Activated gamma-delta T cell (primary cell): ENCODE measurements at regions not wholly inside any gene's neighbourhood (a gene's known extent, or its start where the extent isn't known, plus 50 kb on each side); places are given as distances from the start of the nearest gene placed in this dataset.

Experiments used
- DNase-seq: peaks from one replicate; lab custom pipeline; 2025; lab: John Stamatoyannopoulos, UW

DNA sequence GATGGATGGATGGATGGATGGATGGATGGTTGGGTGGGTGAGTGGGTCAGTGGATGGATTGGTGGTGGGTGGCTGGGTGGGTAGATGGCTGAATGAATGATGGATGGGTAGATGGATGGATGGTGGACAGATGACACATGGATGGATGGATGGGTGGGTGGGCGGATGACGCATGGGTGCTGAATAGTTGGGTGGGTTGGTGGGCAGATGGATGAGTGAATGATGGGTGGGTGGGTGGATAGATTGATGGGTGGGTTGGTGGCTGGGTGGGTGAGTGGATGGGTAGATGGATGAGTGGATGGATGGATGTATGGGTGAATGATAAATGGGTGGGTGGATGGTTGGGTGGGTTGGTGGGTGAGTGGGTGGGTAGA is 69.9 kb upstream of the NKX1-1 start:
- no peak for DNase-seq

DNA sequence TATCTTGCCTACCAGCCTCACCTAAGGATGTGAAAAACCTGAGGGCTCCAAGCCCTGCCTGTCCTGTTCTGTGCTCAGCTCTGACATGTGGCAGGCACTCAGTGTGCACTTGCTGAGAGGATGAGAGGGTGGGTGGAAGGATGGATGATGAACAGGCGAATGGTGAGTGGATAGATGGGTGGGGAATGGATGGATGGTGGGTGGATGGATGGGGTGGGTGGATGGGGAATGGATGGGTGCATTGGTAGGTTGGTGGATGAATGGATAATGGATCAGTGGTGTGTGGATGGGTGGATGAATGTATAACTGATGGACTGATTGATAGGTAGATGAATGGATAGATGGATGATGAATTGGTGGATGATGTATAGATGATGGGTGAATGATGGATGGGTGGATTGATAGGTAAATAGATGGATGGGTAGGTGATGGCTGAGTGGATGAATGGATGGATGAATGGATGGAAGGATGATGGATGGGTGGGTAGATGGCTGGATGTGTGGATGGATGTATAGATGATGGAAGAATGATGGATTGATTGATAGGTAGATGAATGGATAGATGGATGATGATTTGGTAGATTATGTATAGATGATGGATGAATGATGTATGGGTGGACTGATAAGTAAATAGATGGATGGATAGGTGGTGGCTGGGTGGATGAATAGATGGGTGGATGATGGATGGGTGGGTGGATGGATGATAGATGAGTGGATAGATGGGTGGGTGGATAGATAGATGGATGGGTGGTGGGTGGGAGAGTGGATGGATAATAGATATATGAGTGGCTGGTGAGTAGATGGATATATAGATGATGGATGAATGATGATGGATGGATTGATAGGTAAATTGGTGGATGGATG is 69.3 kb upstream of the NKX1-1 start:
- no peak for DNase-seq

DNA sequence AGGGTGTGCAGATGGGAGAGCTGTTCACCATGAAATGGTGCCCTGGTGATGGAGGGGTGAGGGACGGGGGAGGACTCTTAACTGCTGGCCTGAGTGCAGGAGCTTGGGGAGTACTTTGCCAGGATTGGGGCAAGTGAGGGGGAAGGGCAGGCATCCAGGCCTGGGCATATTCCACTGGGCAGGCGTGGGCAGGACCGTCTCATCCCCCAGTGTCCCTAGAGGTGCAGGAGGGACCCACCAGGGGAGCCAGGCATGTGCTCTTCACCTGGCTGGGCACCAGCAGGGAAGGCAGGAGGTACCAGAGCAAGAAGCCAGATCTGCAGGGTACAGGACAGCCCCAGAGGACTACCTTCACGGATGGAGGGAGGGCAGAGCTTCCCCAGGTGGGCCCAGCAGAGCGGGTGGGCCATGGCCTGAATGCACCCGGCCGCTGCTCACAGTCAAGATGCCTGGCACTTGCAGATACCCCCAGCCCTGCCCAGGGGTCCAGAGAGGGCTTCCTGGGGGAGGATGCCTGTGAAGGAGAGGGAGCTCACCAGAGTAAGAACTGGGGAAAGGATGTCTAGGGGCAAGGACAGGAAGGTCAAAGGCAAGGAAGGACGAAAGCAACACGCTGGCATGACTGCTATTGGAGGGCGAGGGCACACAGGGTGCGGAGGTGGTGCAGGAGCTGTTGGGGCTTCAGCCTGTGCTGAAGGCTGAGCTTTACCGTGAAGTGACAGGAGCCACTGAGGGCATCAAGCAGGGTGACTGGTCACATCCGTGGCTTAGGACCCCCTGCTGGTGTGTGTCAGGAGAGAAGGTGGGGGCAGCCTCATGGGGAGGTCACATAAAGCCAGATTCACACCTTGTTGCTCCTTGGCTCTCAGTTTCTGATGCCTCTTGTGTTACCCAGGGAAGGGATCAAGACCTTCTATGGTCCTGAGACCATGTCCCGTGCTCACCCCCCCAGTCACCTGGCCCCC is 68.2 kb upstream of the NKX1-1 start:
- no peak for DNase-seq

DNA sequence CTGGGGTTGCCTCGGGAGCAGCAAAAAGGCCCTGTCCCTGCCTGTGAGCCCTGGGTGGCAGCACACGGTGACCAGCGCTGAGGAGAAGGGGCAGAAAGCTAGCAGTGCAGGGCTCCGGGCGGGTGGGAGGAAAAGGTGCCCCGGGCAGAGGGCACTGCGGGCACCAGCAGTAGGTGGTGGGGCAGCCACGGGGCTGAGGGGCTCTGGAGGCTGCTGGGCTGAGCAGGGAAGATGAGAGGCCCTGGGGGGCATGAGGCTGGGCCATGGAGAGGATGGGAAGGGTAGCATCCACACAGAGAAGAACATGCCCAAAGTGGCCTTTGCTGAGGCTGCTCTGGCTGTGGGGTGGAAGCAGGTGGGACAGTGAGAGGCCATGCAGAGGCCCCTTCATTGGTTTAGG is 67.5 kb upstream of the NKX1-1 start:
- DNase-seq, result no peak

DNA sequence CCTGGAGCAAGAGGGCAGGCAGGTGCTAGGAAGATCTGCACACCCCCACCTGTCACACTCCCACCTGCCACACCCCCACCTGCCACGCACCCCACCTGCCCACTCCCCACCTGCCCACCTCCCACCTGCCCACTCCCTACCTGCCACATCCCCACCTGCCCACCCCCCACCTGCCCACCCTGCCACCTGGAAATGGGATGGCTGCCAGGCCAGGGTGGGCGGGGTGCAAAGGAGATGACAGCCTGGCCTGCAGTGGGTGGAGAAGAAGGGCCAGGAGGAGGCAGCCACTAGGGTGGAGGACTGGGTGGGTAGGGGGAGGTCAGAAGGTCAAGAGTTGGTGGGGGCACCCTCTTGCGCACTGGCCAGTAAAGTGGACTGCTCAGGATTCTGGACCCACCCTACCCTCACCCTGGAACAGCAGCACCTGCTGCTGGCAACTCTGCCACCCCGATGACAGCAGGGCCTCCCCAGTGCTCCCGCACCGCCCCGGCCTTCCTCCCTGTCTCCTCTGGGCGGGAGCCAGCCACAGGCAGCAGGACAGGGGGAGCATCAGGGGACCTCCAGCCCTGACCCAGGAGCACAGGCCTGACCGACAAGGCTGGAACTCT is 66.8 kb upstream of the NKX1-1 start:
- no peak for DNase-seq

DNA sequence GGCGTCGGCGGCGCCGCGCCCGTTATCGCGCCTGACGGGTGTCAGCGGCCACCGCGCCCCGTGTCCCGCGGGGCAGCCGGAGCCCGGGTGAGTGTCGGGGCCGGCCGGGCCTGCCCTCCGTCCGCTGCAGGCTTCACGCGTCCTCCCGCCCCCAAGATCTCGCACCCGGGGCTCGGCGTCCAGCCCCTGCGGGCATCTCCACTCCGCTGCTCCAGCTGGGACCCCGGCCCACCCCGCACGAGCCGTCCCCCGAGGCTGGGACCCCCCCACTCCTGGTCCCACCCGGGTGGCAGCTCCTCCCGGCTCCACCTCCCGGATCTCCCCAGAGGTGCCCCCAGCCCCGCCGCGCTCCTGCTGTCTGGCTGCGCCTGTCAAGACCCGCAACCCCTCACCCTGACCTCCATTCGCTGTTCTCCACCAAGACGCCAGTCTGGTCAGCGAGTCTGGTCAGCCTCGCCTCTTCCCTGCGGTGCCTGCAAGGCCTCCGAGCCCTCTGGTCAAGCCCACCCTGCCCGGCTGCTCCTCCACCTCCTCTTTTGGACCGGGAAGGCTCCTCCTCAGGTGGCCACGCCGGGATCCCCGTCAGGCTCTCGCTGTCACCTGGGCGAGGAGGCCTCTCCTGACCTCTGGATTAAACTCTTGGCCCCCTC is 66.0 kb upstream of the NKX1-1 start:
- no peak for DNase-seq

DNA sequence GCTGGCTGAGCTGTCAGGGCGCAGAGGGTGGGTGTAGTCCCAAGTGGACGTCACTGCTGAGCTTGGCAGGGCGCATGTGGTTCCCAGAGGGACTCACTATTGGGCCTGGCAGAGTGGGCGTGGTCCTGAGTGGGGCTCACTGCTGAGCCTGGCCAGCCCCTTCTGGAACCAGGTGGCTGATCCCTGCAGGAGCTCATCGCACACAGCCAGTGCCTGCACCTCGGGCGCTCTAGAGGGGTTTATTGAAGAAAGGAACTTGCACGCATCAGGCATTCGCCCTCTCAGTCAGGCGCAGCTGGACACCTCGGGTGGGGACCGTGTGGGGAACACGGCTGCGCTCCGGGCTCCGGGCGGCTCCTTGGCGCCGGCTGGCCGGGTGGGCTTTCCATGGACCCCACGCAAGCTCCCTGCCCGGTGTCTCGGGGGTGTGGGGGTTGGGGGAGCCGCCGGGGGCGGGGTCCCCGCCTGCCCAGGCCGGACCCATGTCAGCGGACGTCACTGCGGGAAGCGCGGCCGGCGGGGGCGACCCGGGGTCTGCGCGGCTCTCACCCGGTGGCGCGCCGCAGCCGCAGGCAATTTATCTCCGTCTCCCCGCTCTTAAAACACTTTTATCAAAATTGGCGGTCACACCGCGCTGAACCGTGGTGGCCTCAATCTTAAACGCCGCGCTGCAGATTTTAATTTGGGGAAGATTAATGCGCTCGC is 65.4 kb upstream of the NKX1-1 start:
- no peak for DNase-seq

DNA sequence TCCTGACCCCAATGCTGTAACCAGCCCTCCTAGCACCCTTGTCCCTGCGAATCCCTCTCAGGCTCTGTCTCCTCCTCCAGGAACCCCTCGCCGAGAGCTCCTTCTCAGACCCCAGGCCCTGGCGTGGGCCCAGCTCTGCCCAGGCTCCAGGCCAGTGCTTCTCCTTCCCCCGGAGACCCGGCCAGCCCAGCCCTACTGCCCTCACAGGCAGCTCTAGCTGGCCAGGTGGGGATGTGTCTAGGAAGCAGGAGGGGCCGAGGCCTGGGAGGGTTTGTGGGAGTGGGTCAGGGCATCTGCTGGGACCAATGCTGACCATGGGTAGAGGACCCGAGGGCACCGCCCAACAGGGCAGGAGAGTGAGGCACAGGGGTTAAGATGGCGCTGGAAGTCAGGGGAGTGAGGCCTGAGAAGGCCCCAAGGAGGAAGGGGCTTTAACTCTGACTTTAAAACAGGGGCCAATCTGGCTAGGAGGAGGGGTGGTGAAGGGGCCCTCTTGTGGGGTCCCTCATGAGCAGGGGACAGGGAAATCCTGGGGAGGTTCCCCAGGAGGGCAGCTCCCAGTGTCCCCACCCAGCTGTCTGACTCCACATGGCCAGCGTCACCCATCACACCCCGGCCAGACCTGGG is 64.7 kb upstream of the NKX1-1 start:
- no peak for DNase-seq

DNA sequence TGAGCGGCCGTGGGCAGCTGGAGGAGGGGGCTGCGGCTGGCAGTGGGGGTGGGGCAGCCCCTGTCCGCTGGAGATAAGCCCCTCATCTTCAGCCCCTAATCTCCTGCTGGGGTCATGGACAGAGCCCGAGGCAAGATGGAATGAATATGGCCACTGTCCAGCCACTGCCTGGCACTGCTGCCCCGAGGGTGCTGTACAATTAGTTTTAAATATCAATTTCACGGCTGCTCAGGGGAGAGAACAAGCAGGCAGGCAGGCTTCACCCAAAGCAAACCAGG is 64.1 kb upstream of the NKX1-1 start:
- no peak for DNase-seq

DNA sequence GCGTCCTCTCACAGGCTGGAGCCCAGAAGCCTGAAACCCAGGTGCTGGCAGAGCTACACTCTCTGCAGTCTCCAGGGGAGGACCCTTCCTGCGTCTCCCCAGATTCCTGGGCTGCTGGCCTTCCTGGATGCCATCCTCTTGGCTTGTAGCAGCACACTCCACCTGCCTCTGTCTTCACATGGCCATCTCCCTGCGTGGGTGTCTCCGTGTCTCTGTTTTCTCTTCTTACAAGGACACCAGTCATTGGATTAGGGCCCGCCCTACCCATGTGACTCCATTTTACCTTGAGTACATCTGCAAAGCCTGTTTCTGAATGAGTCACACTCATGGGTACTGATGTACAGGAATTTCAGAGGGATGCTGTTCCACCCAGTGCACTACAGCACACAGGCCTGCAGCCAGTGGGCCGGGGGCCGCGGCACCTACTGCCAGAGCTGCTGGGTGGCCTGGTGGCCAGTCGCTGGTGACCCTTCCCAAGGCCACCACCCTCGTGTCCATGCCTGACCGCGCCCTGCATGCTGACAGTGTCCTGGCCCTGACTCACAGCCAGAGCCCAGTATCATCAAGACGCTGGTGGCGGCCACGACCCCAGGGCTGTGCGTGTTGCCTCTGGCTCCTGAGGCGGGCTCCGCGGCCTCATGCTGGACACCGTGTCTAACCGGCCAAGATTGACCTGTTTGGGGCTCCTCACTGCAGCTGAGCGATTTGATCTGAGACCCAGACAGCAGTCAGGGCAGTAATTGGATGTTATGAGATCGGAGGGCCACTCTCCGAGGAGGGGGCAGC is 63.6 kb upstream of the NKX1-1 start:
- no peak for DNase-seq

DNA sequence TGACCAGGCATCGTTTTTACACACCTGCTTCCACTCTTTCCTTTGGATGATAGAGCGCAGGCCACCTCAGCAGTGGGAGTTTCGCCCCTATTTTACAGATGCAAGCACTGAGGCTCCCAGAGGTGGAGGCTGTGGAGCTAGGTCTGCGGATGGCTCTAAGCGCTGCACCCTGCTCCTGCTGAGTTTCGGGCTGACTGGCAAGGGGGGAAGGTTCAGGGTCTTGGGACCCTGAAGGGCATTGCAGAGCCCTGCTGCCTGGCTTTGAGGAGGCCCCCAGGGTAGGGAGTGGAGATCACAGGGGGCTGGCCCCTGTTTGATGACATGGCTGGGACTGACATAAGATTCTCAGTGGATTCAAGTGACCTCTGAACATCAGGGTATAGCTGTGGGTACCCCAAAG is 62.8 kb upstream of the NKX1-1 start:
- DNase-seq, result no peak

DNA sequence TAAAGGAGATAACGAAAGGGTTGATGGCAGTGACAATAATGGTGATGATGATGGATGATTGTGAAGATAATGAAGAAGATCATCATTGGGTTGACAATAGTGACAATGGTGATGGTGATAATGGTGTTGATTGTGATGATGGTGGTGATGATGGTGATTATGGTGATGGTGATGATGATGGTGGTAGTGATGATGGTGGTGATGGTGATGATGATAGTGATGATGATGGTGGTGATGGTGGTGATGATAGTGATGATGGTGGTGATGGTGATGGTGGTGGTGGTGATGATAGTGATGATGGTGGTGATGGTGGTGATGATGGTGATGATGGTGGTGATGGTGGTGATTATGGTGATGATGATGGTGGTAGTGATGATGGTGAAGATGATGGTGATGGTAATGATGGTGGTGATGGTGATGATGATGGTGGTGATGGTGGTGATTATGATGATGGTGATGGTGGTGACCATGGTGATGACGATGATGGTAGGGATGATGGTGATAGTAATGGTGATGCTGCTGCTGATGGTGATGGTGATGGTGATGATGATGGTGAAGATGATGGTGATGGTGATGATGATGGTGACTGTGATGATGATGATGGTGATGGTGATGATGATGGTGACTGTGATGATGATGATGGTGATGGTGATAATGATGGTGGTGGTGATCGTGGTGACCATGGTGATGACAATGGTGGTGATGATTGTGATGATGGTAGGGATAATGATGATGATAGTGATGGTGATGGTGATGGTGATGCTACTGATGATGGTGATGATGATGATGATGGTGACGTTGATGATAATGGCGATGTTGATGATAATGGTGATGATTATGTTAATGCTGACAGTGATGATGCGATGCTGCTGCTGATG is 61.6 kb upstream of the NKX1-1 start:
- DNase-seq, result no peak

DNA sequence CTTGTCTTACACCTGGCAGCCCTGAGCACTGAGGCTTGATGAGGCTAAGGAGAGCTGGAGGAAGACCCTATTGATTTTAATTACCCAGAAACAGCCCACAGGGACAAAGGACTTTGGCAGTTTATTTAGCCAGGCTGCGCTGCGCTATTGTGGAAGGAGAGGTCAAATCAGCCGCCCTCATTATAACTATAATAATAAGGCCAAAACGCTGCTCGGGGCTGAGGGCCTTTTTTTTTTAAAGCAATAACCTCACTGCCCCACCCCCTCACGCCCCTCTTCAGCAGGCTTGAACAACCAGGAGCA is 60.6 kb upstream of the NKX1-1 start:
- no peak for DNase-seq

DNA sequence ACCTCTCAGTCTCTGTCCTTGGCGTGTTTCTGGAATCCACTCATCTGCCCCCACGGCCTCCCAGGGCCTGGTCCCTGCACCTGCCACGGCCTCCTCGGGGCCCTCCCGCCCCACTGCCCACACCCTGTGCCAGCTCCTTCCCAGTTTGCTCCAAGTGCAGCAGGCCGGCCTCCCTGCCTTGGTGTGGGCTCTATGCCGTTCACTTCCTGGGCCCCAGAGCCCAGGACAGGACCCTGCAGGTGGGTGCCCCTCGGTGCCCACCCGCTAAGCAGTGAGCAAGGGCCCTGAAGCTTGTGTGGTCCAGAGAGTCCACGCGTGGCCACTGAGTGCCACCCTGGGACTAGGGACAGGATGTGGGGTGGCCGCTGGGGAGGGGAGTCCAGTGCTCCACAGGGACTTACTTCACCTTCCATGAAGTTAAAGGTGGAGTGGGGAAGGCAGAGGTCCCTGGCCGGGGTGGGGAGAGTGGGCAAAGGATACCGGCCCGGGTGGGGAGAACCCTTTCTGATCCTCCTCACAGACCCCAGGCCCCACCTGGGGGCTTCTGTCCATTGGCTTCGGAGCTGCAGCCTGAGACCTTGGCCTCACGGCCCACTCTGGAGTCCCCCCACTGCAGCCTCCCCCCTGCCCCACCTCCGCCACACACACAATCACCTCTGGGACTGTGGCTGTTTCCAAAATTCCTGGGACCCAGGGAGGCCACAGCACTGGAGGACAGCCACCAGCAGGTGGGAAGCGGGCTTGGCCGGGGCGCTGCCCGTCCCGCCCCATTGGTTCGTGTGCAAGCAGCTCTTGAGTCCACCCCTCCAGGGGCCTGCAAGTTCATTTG is 60.0 kb upstream of the NKX1-1 start:
- no peak for DNase-seq

DNA sequence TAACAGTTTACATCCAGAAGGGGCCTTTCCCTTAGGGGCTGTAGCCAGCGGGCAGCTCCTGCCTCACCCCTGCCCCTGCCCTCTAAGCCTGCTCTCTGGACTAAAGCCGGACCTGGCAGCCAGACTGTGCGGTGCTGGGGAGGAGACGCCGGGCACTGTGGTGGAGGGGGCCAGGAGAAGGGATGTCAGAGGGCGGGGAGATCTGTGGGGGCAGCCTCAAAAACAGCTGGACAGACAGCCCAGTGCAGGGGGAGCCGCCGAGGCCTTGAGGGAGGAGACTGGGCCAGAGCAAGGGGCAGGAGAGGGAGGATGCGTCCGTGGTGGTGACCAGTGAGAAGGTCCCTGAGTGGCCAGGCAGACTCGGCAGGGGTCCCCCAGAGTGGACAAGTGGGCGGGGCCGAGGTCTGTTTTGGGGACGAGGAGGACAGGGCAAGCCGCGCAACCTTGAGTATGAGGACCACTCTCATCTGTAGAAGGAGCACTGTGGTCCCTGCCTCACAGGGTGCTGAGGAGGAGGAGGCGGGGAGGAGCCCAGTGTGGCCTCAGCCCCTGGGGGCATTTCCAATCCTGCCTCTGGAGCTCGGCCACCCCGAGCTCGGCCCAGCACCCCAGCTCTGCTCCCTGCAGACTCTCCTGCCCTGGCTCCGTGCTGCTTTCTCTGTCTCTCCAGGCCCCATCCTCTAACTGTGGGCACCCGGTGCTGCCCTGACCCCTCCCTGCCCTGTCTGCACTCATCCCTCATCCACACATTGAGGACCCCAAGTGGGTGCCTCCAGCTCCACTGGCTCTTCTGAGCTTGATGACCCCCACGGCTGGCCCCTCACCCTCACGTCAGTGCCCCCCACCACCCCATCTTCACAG is 59.2 kb upstream of the NKX1-1 start:
- no peak for DNase-seq

DNA sequence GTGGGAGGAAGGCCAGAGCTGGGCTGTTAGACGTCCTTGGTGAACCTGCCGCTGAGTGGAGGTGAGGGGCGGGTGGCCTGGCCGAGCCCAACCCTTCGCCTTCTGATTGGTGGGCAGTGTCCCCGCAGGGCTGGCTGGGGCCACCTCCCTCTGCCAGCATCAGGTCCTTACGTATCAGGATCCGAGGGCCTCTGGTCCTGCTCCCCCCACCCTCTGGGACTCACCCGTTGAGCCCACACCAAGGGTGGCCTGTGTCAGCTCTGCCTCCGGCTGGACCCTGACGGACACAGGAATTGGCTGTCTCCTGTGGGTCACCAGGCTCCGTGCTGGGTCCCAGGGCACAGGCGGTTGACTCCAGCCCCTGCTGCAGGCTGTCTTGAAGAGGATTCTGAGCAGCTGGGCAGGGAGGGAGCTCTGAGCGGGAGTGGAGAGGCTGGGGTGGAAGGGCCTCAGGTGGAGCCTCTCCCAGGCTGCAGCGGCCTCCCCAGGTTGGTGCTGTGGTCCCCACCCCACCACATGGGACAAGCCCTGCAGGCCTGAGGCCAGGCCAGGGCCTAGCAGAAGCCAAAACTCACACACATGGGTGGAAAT is 58.4 kb upstream of the NKX1-1 start:
- DNase-seq, result no peak

DNA sequence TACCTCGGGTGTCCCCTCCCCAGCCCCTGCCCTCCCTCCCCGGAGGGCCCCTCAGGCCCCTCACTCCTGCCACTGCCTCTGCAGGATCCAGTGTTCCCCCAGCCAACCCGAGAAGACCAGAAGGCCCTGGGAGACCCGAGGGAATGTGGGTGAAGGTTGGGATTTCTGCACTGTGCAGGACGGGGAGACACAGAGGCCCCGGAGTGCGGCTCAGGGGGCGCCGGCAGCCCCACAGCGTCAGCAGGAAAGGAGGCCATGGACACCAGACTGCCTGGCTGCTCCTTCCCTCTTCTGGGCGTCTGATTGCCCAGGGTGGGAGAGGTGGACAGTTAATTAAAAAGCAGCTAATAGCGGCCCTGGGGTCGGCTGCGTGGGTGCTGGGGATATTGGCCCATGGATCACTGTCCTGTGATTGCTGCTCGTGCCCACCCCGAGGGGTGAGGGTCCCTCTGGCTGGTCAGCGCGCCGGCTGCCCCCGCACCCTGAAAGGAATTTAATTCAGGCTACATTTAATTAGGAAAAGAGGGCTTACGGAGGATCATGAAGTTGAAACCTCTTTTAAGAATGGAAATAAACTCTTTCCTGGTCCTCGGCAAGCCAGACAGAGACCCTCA is 57.8 kb upstream of the NKX1-1 start:
- no peak for DNase-seq
